ENCODE measurements at regions not wholly inside any gene's neighbourhood (a gene's known extent, or its start where the extent isn't known, plus 50 kb on each side); places are given as distances from the start of the nearest gene placed in this dataset.

GRCh38 chr3:178147001-178147400, 389.2 kb upstream of the KCNMB2 start:
- TF ChIP-seq CTCF (IDR thresholded peaks at IDR 0.05) (no peak), EP300 (IDR thresholded peaks at IDR 0.05) (no peak)

Measured in ovary (tissue), 3 donors.